HCT116 (cell line): ENCODE measurements at regions not wholly inside any gene's neighbourhood (a gene's known extent, or its start where the extent isn't known, plus 50 kb on each side); places are given as distances from the start of the nearest gene placed in this dataset.

Experiments used
- ATF3 ChIP-seq: IDR thresholded peaks from 2 replicates; pipeline ENCODE4 v1.6.1; 2012
- CBX3 ChIP-seq: IDR thresholded peaks from 2 replicates; pipeline ENCODE4 v1.6.1; 2012; ENCODE audit warnings: low read depth
- CTCF ChIP-seq, 3 experiments: fragments of 200-600 bp in 1 of 3; sonication (generic) in 1 of 3; IDR thresholded peaks in 2 of 3; conservative IDR thresholded peaks in 1 of 3; 2 replicates each; pipeline ENCODE4 v1.5.1; 2012 to 2017; ENCODE audit warnings: low read depth in 2 of 3, low read length in 2 of 3, antibody characterized with exemption in 1 of 3, borderline replicate concordance in 1 of 3, control low read depth in 1 of 3, mild to moderate bottlenecking in 1 of 3, mixed read lengths in 1 of 3, mixed run types in 1 of 3, moderate library complexity in 1 of 3; ENCODE audit not compliant: insufficient read depth in 1 of 3
- EGR1 ChIP-seq: IDR thresholded peaks from 2 replicates; pipeline ENCODE4 v1.6.1; 2012; ENCODE audit warnings: low read depth
- ELF1 ChIP-seq: IDR thresholded peaks from 2 replicates; pipeline ENCODE4 v1.6.1; 2012; ENCODE audit warnings: low read depth, borderline replicate concordance
- EZH2 ChIP-seq: fragments of 200-600 bp; sonication (generic); IDR thresholded peaks from 2 replicates; pipeline ENCODE4 v1.6.1; 2017; ENCODE audit warnings: antibody characterized with exemption, mixed run types
- EZH2phosphoT487 ChIP-seq: fragments of 200-600 bp; IDR thresholded peaks from 2 replicates; pipeline ENCODE4 v1.6.1; 2018; ENCODE audit warnings: antibody characterized with exemption, borderline replicate concordance
- JUND ChIP-seq: IDR thresholded peaks from 2 replicates; pipeline ENCODE4 v1.6.1; 2012
- MAX ChIP-seq: IDR thresholded peaks from 2 replicates; pipeline ENCODE4 v1.6.1; 2012
- POLR2A ChIP-seq: IDR thresholded peaks from 2 replicates; pipeline ENCODE4 v1.7.0; 2011; ENCODE audit warnings: borderline replicate concordance; ENCODE audit not compliant: insufficient read depth, insufficient read length; ENCODE audit errors: extremely low read depth
- POLR2AphosphoS5 ChIP-seq: IDR thresholded peaks from 2 replicates; pipeline ENCODE4 v1.6.1; 2011; ENCODE audit warnings: mild to moderate bottlenecking, low read depth, low read length, moderate library complexity
- RAD21 ChIP-seq: IDR thresholded peaks from 2 replicates; pipeline ENCODE4 v1.6.1; 2012; ENCODE audit warnings: low read depth, mild to moderate bottlenecking
- SIN3A ChIP-seq: IDR thresholded peaks from 2 replicates; pipeline ENCODE4 v1.6.1; 2012; ENCODE audit warnings: low read depth
- SP1 ChIP-seq: IDR thresholded peaks from 2 replicates; pipeline ENCODE4 v1.6.1; 2012; ENCODE audit warnings: low read depth

- TF ChIP-seq ATF3 = no peak
- TF ChIP-seq POLR2A = no peak
- TF ChIP-seq CTCF (IDR thresholded peaks at IDR 0.05 in 2 of 3, conservative IDR thresholded peaks at IDR 0.05 in 1 of 3; ENCODE audit: borderline replicate concordance in 1 of 3, insufficient read depth in 1 of 3, low read depth in 2 of 3, low read length in 2 of 3) = no peak
- no peak for TF ChIP-seq EGR1
- TF ChIP-seq SP1 = no peak
- TF ChIP-seq CBX3 = no peak
- no peak for TF ChIP-seq JUND
- TF ChIP-seq SIN3A = no peak
- TF ChIP-seq EZH2 = no peak
- no peak for TF ChIP-seq EZH2phosphoT487
- no peak for TF ChIP-seq RAD21
- TF ChIP-seq MAX = no peak
- TF ChIP-seq POLR2AphosphoS5 = no peak
- TF ChIP-seq ELF1 = no peak
These were observed 220.7 kb upstream of the TP63 start for GRCh38 chr3:189410522-189410921.
